ENCODE measurements at regions not wholly inside any gene's neighbourhood (a gene's known extent, or its start where the extent isn't known, plus 50 kb on each side); places are given as distances from the start of the nearest gene placed in this dataset.
A peak's percentile ranks its signal among the peaks of the same experiment; 100 is the strongest.
"Not testable (repeated sequence)": the region's sequence is repeated elsewhere in the genome, so short reads cannot be mapped to it uniquely, and the experiment has no call there.

DNA sequence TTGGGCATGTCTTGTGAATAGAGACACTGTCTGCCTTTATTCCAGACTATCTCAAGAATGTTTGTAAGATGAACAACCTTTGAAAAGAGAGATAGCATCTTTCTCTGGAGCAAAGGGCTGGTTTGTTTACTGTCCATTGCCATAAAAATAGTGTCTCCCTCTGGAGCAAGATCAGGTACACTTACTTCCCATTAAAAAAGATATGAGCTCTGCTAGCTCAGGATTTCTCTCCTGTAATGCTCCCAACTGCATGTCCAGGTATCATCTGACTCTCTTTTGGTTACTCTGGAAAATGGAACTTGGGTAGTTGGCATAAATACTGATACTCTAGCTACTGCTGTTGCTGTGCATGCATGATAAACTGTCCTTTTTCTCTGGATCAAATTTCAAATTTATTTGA is 381.1 kb downstream of the TFEC start:
- DNase-seq (ENCODE audit: low read depth, low spot score), result no peak

- DNase-seq (ENCODE audit: low read depth, low spot score), result no peak
Measured at GRCh38 chr7:115647712-115648111, 382.9 kb downstream of the TFEC start.

DNA sequence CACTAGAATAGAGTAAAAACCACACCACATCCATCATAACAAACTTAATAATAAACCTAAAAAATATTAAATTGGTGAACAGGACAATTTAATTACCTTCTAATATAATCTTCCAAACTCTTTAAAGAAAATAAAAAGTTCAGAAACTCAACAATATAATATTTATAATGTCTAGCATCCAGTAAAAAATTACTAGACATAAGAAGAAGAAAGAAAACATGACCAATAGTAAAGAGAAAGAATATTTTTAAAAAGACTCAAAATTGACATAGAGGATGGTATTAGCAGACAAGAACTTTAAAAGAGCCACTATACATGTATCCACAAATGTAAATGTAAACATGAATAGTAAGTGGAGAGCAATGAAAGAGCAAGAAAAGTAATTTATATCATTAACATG is 388.4 kb downstream of the TFEC start:
- DNase-seq (ENCODE audit: low read depth, low spot score), result no peak

DNA sequence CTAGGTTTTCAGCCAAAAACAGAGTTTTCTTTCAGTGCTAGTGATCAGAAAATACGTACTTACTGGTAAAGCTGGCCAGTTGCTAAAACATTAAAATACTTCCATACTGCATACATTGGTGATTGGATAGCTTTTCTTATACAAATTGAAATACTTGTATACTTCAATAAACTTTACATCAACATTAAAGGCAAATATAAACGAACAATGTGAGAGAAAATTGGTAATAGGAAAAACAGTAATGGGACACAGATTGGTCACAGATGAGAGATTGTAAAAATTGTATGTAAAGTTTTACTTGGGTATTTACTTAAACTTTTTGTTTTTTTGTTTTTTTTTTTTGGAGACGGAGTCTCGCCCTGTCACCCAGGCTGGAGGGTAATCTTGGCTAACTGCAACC is 391.7 kb downstream of the TFEC start:
- no peak for DNase-seq (ENCODE audit: low read depth, low spot score)

GRCh38 chr7:115637128-115637527 is 393.4 kb downstream of the TFEC start:
- DNase-seq (ENCODE audit: low read depth, low spot score), result no peak

- no peak for DNase-seq (ENCODE audit: low read depth, low spot score)
Measured at GRCh38 chr7:115635876-115636275, 394.7 kb downstream of the TFEC start.

DNA sequence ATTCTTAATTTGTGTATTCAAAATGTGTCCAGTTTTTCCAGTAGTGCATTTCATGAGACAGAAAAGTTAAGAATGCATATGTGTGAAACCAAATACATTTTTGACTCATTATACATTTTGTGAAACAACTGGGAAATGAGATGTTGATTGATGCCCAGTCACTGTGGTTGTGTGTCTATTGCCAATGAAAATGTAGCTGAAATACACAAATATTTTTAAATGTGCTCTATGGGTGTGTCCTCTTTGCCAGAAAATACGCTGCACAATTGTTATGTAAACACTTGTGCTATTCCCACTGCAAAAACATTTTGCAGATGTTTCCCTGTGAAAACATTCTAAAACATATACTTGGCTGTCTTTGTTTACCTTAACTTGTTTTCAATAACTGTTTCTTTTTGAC is 395.2 kb downstream of the TFEC start:
- no peak for DNase-seq (ENCODE audit: low read depth, low spot score)

DNA sequence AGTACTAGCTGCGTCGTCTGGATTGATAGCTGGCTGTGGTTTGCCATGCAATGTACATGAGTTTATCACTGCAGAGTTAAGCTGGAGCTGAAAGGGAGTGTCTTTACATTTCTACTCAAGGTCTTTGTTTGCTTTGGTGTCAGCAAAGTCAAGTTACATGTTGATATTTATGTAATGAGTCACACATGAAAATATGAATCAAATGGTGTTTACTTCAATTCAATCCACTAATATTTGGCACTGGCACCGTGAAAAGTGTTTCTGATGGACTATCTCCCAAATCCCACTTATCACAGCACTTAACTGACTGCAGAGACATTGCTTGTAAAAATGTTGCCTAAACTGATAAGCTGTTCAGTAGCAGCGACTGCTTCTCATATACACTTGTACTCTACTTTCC is 395.9 kb downstream of the TFEC start:
- DNase-seq (ENCODE audit: low read depth, low spot score), result no peak

GRCh38 chr7:115632636-115633035 is 397.9 kb downstream of the TFEC start:
- DNase-seq (ENCODE audit: low read depth, low spot score), result no peak

DNA sequence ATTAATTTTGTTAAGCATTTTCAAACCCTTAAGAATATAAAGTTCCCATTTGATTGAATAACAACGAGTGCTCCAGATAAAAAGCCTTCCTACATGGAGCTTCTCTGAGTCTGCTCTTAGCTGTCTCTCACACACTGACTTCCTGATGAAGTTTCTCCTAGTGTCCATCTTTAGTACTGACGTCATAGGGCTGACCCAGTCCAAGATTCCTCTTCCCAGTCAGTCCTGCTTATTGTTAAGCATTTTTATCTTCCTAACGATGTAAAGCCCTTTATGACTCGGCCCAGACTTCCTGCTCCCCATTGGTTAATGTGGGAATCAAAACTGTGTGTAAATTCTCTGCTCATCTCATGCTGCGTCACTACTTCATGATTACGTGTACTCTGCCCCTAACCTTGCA is 398.8 kb downstream of the TFEC start:
- no peak for DNase-seq (ENCODE audit: low read depth, low spot score)

GRCh38 chr7:115630049-115630448 is 400.5 kb downstream of the TFEC start:
- no peak for DNase-seq (ENCODE audit: low read depth, low spot score)

- DNase-seq (ENCODE audit: low read depth, low spot score), result peak; percentile 21
Measured at GRCh38 chr7:115618676-115619075, 411.9 kb downstream of the TFEC start.

GRCh38 chr7:115613836-115614235 is 416.7 kb downstream of the TFEC start:
- DNase-seq (ENCODE audit: low read depth, low spot score), result no peak

DNA sequence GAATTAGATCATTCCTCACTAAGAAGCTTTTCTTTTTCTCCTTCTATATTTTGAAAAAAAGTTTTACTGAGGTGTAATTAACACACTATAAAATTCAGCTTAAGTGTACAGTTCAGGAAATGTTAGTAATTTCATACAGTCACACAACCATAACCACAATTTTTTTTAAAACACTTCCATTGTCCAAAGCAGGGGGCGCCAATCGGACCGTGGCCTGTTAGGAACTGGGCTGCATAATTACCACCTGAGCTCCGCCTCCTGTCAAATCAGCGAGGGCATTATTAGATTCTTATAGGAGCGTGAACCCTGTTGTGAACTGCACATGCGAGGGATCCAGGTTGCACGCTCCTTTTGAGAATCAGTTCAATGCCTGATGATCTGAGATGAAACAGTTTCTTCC is 427.1 kb downstream of the TFEC start:
- no peak for DNase-seq (ENCODE audit: low read depth, low spot score)

DNA sequence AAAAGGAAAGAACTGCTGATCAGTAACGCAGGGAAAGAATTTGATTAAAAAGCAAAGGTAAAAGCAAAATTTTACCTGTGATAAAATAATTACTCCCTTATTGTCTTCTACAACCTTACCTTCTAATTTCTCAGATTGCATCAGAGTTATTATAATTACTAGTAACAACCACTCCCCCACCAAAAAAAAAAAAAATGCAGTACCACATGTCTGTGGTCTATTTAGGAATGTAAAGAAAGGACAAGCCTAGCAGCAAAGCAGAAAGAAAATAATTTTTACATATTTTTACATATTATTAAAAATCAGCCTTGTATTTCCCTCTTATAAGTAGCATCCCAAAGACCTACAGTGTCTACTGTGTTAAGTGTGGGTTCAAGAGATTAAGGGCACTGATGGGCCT is 430.4 kb downstream of the TFEC start:
- no peak for DNase-seq (ENCODE audit: low read depth, low spot score)

- not testable (repeated sequence) for DNase-seq (ENCODE audit: low read depth, low spot score)
Measured at GRCh38 chr7:115599184-115599583, 431.4 kb downstream of the TFEC start.

- not testable (repeated sequence) for DNase-seq (ENCODE audit: low read depth, low spot score)
Measured at GRCh38 chr7:115597220-115597619, 433.3 kb downstream of the TFEC start.

DNA sequence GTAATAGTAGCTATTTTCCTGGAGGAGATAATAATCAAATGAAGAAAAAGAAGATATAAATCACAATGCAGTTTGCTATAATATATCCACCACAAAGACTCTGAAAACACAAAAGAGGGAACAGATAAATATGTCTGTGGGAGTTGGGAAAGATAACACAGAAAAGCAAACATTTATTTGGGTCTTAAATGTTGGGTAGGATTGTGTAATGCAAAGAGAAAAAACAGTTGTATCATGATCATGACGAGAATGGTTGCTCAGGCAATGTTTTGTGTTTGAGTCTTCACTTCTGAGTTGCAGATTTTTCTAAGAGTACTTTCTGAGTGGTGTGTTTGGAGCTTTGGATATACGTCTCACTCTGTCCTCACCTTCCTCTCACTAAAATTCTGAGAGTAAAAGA is 437.5 kb downstream of the TFEC start:
- no peak for DNase-seq (ENCODE audit: low read depth, low spot score)

GRCh38 chr7:115585015-115585718 is 445.4 kb downstream of the TFEC start:
- DNase-seq (ENCODE audit: low read depth, low spot score), result no peak

- no peak for DNase-seq (ENCODE audit: low read depth, low spot score)
Measured at GRCh38 chr7:115582956-115583355, 447.6 kb downstream of the TFEC start.

- no peak for DNase-seq (ENCODE audit: low read depth, low spot score)
Measured at GRCh38 chr7:115578576-115578975, 452.0 kb downstream of the TFEC start.

- no peak for DNase-seq (ENCODE audit: low read depth, low spot score)
Measured at GRCh38 chr7:115574681-115575291, 455.8 kb downstream of the TFEC start.

GRCh38 chr7:115572111-115572510 is 458.5 kb downstream of the TFEC start:
- no peak for DNase-seq (ENCODE audit: low read depth, low spot score)

All from astrocyte of the hippocampus (primary cell).